ENCODE measurements at regions not wholly inside any gene's neighbourhood (a gene's known extent, or its start where the extent isn't known, plus 50 kb on each side); places are given as distances from the start of the nearest gene placed in this dataset.
"Not testable (repeated sequence)": the region's sequence is repeated elsewhere in the genome, so short reads cannot be mapped to it uniquely, and the experiment has no call there.

- Mint-ChIP-seq H3K4me1 (no peaks in the 10 kb centered on the region), H3K9me3 (peaks cover 0 to 2% (median 0%) of the 10 kb centered on the region in 5 donors), H3K27me3 (peaks cover 5 to 13% of the 10 kb centered on the region in 2 donors), H3K27ac (no peak overlapping the region), H3K36me3 (no peaks in the 10 kb centered on the region), H3K4me3 (no peak overlapping the region)
- Histone ChIP-seq H3K27me3 (ENCODE audit: insufficient read depth, low read length, poor library complexity, severe bottlenecking) (no peaks in the 10 kb centered on the region), H3K27ac (ENCODE audit: low read depth, low read length) (no peak overlapping the region), H3K4me3 (ENCODE audit: low read length) (no peak overlapping the region), H3K9me3 (ENCODE audit: low read length) (no peaks in the 10 kb centered on the region), H3K4me1 (ENCODE audit: insufficient read depth, low read length) (no peaks in the 10 kb centered on the region), H3K36me3 (ENCODE audit: insufficient read depth, low read length) (no peaks in the 10 kb centered on the region)
- no peak for DNase-seq
- POLR2A ChIA-PET: no interaction called here
- CTCF ChIA-PET: no interaction called here
Observed at GRCh38 chr5:37926732-37927131, 86.9 kb upstream of the GDNF start.

- peaks cover 2 to 17% of the 10 kb centered on the region in 2 donors for H3K27me3 Mint-ChIP-seq
- H3K27ac Mint-ChIP-seq: no peak overlapping the region
- H3K27me3 ChIP-seq (ENCODE audit: insufficient read depth, low read length, poor library complexity, severe bottlenecking): no peaks in the 10 kb centered on the region
- H3K4me1 ChIP-seq (ENCODE audit: insufficient read depth, low read length): no peaks in the 10 kb centered on the region
- no peak overlapping the region for H3K4me3 ChIP-seq (ENCODE audit: low read length)
- H3K36me3 Mint-ChIP-seq: no peaks in the 10 kb centered on the region
- H3K36me3 ChIP-seq (ENCODE audit: insufficient read depth, low read length): no peaks in the 10 kb centered on the region
- DNase-seq: no peak
- no peaks in the 10 kb centered on the region for H3K4me1 Mint-ChIP-seq
- no peaks in the 10 kb centered on the region for H3K9me3 ChIP-seq (ENCODE audit: low read length)
- peaks cover 0 to 2% (median 2%) of the 10 kb centered on the region in 5 donors for H3K9me3 Mint-ChIP-seq
- no peak overlapping the region for H3K4me3 Mint-ChIP-seq
- H3K27ac ChIP-seq (ENCODE audit: low read depth, low read length): no peak overlapping the region
- ChIA-PET CTCF (no interaction called here), POLR2A (no interaction called here)
Observed at GRCh38 chr5:37921452-37921851, 81.6 kb upstream of the GDNF start.

- Mint-ChIP-seq H3K4me1 (no peaks in the 10 kb centered on the region), H3K27ac (no peak overlapping the region), H3K27me3 (peaks cover 1 to 11% of the 10 kb centered on the region in 2 donors), H3K4me3 (no peak overlapping the region), H3K36me3 (no peaks in the 10 kb centered on the region), H3K9me3 (peaks cover 0 to 5% (median 0%) of the 10 kb centered on the region in 5 donors)
- ChIA-PET CTCF (no interaction called here), POLR2A (no interaction called here)
- H3K36me3 ChIP-seq (ENCODE audit: insufficient read depth, low read length): no peaks in the 10 kb centered on the region
- H3K4me1 ChIP-seq (ENCODE audit: insufficient read depth, low read length): no peaks in the 10 kb centered on the region
- H3K4me3 ChIP-seq (ENCODE audit: low read length): no peak overlapping the region
- no peak overlapping the region for H3K27ac ChIP-seq (ENCODE audit: low read depth, low read length)
- H3K27me3 ChIP-seq (ENCODE audit: insufficient read depth, low read length, poor library complexity, severe bottlenecking): no peaks in the 10 kb centered on the region
- DNase-seq: no peak
- no peaks in the 10 kb centered on the region for H3K9me3 ChIP-seq (ENCODE audit: low read length)
Observed at GRCh38 chr5:37918424-37918823, 78.6 kb upstream of the GDNF start.

- no peaks in the 10 kb centered on the region for H3K36me3 Mint-ChIP-seq
- Histone ChIP-seq H3K4me1 (ENCODE audit: insufficient read depth, low read length) (no peaks in the 10 kb centered on the region), H3K27ac (ENCODE audit: low read depth, low read length) (no peak overlapping the region), H3K27me3 (ENCODE audit: insufficient read depth, low read length, poor library complexity, severe bottlenecking) (no peaks in the 10 kb centered on the region), H3K36me3 (ENCODE audit: insufficient read depth, low read length) (no peaks in the 10 kb centered on the region), H3K4me3 (ENCODE audit: low read length) (no peak overlapping the region), H3K9me3 (ENCODE audit: low read length) (no peaks in the 10 kb centered on the region)
- peaks cover 0 to 5% (median 0%) of the 10 kb centered on the region in 5 donors for H3K9me3 Mint-ChIP-seq
- no peak overlapping the region for H3K27ac Mint-ChIP-seq
- no peak for DNase-seq
- POLR2A ChIA-PET: no interaction called here
- CTCF ChIA-PET: no interaction called here
- no peak overlapping the region for H3K4me3 Mint-ChIP-seq
- peaks cover 1 to 4% of the 10 kb centered on the region in 2 donors for H3K27me3 Mint-ChIP-seq
- no peaks in the 10 kb centered on the region for H3K4me1 Mint-ChIP-seq
Observed at GRCh38 chr5:37916525-37916924, 76.7 kb upstream of the GDNF start.

- no peak overlapping the region for H3K4me3 Mint-ChIP-seq
- H3K27me3 Mint-ChIP-seq: peaks cover 2 to 8% of the 10 kb centered on the region in 2 donors
- no peaks in the 10 kb centered on the region for H3K9me3 ChIP-seq (ENCODE audit: low read length)
- peaks cover 0 to 5% (median 0%) of the 10 kb centered on the region in 5 donors for H3K9me3 Mint-ChIP-seq
- no peaks in the 10 kb centered on the region for H3K36me3 Mint-ChIP-seq
- H3K27me3 ChIP-seq (ENCODE audit: insufficient read depth, low read length, poor library complexity, severe bottlenecking): no peaks in the 10 kb centered on the region
- no peaks in the 10 kb centered on the region for H3K36me3 ChIP-seq (ENCODE audit: insufficient read depth, low read length)
- H3K27ac ChIP-seq (ENCODE audit: low read depth, low read length): no peak overlapping the region
- H3K27ac Mint-ChIP-seq: no peak overlapping the region
- H3K4me3 ChIP-seq (ENCODE audit: low read length): no peak overlapping the region
- no peaks in the 10 kb centered on the region for H3K4me1 Mint-ChIP-seq
- no peak for DNase-seq
- CTCF ChIA-PET: no interaction called here
- no peaks in the 10 kb centered on the region for H3K4me1 ChIP-seq (ENCODE audit: insufficient read depth, low read length)
- POLR2A ChIA-PET: no interaction called here
Observed at GRCh38 chr5:37915097-37915736, 75.4 kb upstream of the GDNF start.

GRCh38 chr5:37909610-37910266, 69.9 kb upstream of the GDNF start:
- peaks cover 6 to 31% of the 10 kb centered on the region in 2 donors for H3K27me3 Mint-ChIP-seq
- DNase-seq; H3K27ac ChIP-seq (ENCODE audit: low read depth, low read length); H3K36me3 ChIP-seq (ENCODE audit: insufficient read depth, low read length); H3K36me3 Mint-ChIP-seq; H3K4me1 Mint-ChIP-seq; H3K27ac Mint-ChIP-seq; H3K4me3 Mint-ChIP-seq; POLR2A ChIA-PET; H3K9me3 Mint-ChIP-seq; H3K4me3 ChIP-seq (ENCODE audit: low read length); CTCF ChIA-PET; H3K4me1 ChIP-seq (ENCODE audit: insufficient read depth, low read length); H3K9me3 ChIP-seq (ENCODE audit: low read length); H3K27me3 ChIP-seq (ENCODE audit: insufficient read depth, low read length, poor library complexity, severe bottlenecking): not testable (repeated sequence)

GRCh38 chr5:37906416-37906815, 66.6 kb upstream of the GDNF start:
- Mint-ChIP-seq H3K36me3 (no peaks in the 10 kb centered on the region), H3K27ac (no peak overlapping the region), H3K27me3 (peaks cover 8 to 31% of the 10 kb centered on the region in 2 donors), H3K4me3 (no peak overlapping the region), H3K4me1 (no peaks in the 10 kb centered on the region), H3K9me3 (peaks cover 0 to 4% (median 0%) of the 10 kb centered on the region in 5 donors)
- ChIA-PET CTCF (no interaction called here), POLR2A (no interaction called here)
- Histone ChIP-seq H3K4me3 (ENCODE audit: low read length) (no peak overlapping the region), H3K27ac (ENCODE audit: low read depth, low read length) (no peak overlapping the region), H3K9me3 (ENCODE audit: low read length) (no peaks in the 10 kb centered on the region), H3K4me1 (ENCODE audit: insufficient read depth, low read length) (no peaks in the 10 kb centered on the region), H3K36me3 (ENCODE audit: insufficient read depth, low read length) (no peaks in the 10 kb centered on the region), H3K27me3 (ENCODE audit: insufficient read depth, low read length, poor library complexity, severe bottlenecking) (no peaks in the 10 kb centered on the region)
- DNase-seq: no peak

GRCh38 chr5:37905230-37905629, 65.4 kb upstream of the GDNF start:
- H3K4me3 Mint-ChIP-seq: no peak overlapping the region
- ChIA-PET CTCF (no interaction called here), POLR2A (no interaction called here)
- H3K27ac Mint-ChIP-seq: no peak overlapping the region
- Histone ChIP-seq H3K9me3 (ENCODE audit: low read length) (no peaks in the 10 kb centered on the region), H3K27ac (ENCODE audit: low read depth, low read length) (no peak overlapping the region), H3K27me3 (ENCODE audit: insufficient read depth, low read length, poor library complexity, severe bottlenecking) (no peaks in the 10 kb centered on the region), H3K36me3 (ENCODE audit: insufficient read depth, low read length) (no peaks in the 10 kb centered on the region), H3K4me1 (ENCODE audit: insufficient read depth, low read length) (no peaks in the 10 kb centered on the region), H3K4me3 (ENCODE audit: low read length) (no peak overlapping the region)
- no peaks in the 10 kb centered on the region for H3K36me3 Mint-ChIP-seq
- no peak for DNase-seq
- peaks cover 0 to 4% (median 0%) of the 10 kb centered on the region in 5 donors for H3K9me3 Mint-ChIP-seq
- peaks cover 6 to 23% of the 10 kb centered on the region in 2 donors for H3K27me3 Mint-ChIP-seq
- no peaks in the 10 kb centered on the region for H3K4me1 Mint-ChIP-seq

Measured in CD8-positive, alpha-beta memory T cell (primary cell).